ENCODE measurements at regions not wholly inside any gene's neighbourhood (a gene's known extent, or its start where the extent isn't known, plus 50 kb on each side); places are given as distances from the start of the nearest gene placed in this dataset.

DNA sequence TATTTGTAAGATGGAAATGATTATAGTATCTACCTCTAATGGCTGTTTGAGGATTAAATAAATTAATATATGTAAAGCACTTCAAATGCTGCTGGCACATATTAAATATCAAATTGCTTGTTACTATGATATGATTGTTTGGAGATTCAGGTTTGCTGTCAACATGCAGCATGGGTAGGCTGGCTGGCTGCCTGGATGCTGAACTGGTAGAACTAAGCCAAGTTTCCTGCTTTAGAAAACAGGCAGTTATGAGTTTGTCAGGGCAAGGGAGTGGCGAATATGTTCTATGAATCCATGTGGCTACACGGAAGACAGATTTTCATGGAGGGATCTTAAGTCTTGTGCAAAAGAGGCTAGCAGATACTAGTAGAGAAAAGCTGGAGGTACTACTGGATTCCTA, 239.6 kb downstream of the GBA3 start:
- Histone ChIP-seq H3K9me3 (peaks cover 0 to 2% (median 0%) of the 10 kb centered on the region in 4 donors), H3K27me3 (no peaks in the 10 kb centered on the region), H3K27ac (no peak overlapping the region), H3K4me3 (no peak overlapping the region), H3K4me1 (no peaks in the 10 kb centered on the region), H3K36me3 (no peaks in the 10 kb centered on the region)
- no peak for TF ChIP-seq POLR2A (IDR thresholded peaks at IDR 0.05)
- intact Hi-C loops (cut with DNase I), result no loop called here
- no peak for DNase-seq
- 22 to 67% methylated on average over 2 of the region's 2 CpGs for WGBS, 2 donors

DNA sequence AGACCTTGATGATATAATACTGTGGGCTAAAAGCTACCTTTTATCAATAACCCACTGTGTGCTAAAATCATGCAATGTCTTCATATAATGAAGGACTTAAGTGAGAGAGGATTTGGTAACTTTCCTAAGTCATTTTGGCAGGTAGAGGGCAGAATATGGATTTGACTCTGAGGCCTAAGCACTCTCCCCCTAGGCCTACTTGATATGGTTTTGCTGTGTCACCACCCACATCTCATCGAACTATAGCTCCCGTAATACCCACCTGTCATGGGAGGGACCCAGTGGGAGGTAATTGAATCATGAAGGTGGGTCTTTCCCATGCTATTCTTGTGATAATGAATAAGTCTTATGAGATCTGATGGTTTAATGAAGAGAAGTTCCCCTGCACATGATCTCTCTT, 229.7 kb downstream of the GBA3 start:
- Histone ChIP-seq H3K4me1 (no peaks in the 10 kb centered on the region), H3K9me3 (no peaks in the 10 kb centered on the region), H3K4me3 (no peak overlapping the region), H3K27ac (no peak overlapping the region), H3K27me3 (no peaks in the 10 kb centered on the region), H3K36me3 (no peaks in the 10 kb centered on the region)
- WGBS, 2 donors, result 85 to 95% methylated on average over 2 of the region's 2 CpGs
- TF ChIP-seq, protein P1, sequence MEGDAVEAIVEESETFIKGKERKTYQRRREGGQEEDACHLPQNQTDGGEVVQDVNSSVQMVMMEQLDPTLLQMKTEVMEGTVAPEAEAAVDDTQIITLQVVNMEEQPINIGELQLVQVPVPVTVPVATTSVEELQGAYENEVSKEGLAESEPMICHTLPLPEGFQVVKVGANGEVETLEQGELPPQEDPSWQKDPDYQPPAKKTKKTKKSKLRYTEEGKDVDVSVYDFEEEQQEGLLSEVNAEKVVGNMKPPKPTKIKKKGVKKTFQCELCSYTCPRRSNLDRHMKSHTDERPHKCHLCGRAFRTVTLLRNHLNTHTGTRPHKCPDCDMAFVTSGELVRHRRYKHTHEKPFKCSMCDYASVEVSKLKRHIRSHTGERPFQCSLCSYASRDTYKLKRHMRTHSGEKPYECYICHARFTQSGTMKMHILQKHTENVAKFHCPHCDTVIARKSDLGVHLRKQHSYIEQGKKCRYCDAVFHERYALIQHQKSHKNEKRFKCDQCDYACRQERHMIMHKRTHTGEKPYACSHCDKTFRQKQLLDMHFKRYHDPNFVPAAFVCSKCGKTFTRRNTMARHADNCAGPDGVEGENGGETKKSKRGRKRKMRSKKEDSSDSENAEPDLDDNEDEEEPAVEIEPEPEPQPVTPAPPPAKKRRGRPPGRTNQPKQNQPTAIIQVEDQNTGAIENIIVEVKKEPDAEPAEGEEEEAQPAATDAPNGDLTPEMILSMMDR (IDR thresholded peaks at IDR 0.05), result no peak
- TF ChIP-seq EP300 (IDR thresholded peaks at IDR 0.05), result no peak
- no peak for TF ChIP-seq POLR2AphosphoS5 (IDR thresholded peaks at IDR 0.05)
- no peak for TF ChIP-seq POLR2A (IDR thresholded peaks at IDR 0.05)
- DNase-seq, result no peak
- intact Hi-C loops (cut with DNase I), result no loop called here

- Histone ChIP-seq H3K27me3 (no peaks in the 10 kb centered on the region), H3K36me3 (no peaks in the 10 kb centered on the region), H3K27ac (no peak overlapping the region), H3K9me3 (no peaks in the 10 kb centered on the region), H3K4me1 (no peaks in the 10 kb centered on the region), H3K4me3 (no peak overlapping the region)
- 39 to 76% methylated on average over 5 of the region's 5 CpGs for WGBS, 2 donors
- TF ChIP-seq, protein P1 (IDR thresholded peaks at IDR 0.05), result no peak
- TF ChIP-seq POLR2AphosphoS5 (IDR thresholded peaks at IDR 0.05) (no peak), EP300 (IDR thresholded peaks at IDR 0.05) (no peak), POLR2A (IDR thresholded peaks at IDR 0.05) (no peak)
- intact Hi-C loops (cut with DNase I), result no loop called here
- DNase-seq, result no peak
Observed at GRCh38 chr4:22921936-22922335, 229.2 kb downstream of the GBA3 start.

DNA sequence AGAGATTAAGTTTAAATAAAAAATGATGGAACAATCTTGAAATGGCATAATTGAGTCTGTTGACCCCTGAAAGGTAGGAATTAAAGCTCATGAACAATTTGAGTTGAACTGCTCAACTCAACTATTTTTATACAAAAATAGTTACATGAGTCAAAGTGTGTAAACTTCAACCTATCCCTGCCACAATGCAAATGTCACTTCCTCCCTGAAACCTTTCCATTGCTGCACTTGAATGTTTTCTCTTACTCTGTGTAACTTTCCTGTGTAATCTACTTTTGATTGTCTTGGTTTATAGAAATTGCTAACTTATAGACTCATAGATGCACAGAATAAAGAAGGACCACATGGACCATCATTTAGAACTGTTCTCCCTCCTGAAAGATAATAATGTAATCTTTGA, 218.5 kb downstream of the GBA3 start:
- no peak overlapping the region for H3K4me3 ChIP-seq
- TF ChIP-seq EP300 (IDR thresholded peaks at IDR 0.05), result no peak
- TF ChIP-seq, protein P1 (IDR thresholded peaks at IDR 0.05), result no peak
- TF ChIP-seq POLR2AphosphoS5 (IDR thresholded peaks at IDR 0.05), result no peak
- TF ChIP-seq POLR2A (IDR thresholded peaks at IDR 0.05), result no peak
- no peaks in the 10 kb centered on the region for H3K9me3 ChIP-seq
- H3K36me3 ChIP-seq, result no peaks in the 10 kb centered on the region
- intact Hi-C loops (cut with DNase I), result no loop called here
- no peaks in the 10 kb centered on the region for H3K4me1 ChIP-seq
- no peaks in the 10 kb centered on the region for H3K27me3 ChIP-seq
- no peak for DNase-seq
- H3K27ac ChIP-seq, result no peak overlapping the region

GRCh38 chr4:22910200-22910599, 217.5 kb downstream of the GBA3 start:
- 26 to 38% methylated on average over 2 of the region's 2 CpGs for WGBS, 2 donors
- H3K36me3 ChIP-seq, result no peaks in the 10 kb centered on the region
- H3K27ac ChIP-seq, result no peak overlapping the region
- H3K27me3 ChIP-seq, result no peaks in the 10 kb centered on the region
- no peak for TF ChIP-seq EP300 (IDR thresholded peaks at IDR 0.05)
- no peak for TF ChIP-seq POLR2AphosphoS5 (IDR thresholded peaks at IDR 0.05)
- TF ChIP-seq, protein P1 (IDR thresholded peaks at IDR 0.05), result no peak
- no peak for TF ChIP-seq POLR2A (IDR thresholded peaks at IDR 0.05)
- no peak for DNase-seq
- H3K4me1 ChIP-seq, result no peaks in the 10 kb centered on the region
- intact Hi-C loops (cut with DNase I), result no loop called here
- H3K9me3 ChIP-seq, result no peaks in the 10 kb centered on the region
- no peak overlapping the region for H3K4me3 ChIP-seq
